Osteocyte (in vitro differentiated cells): ENCODE measurements at regions not wholly inside any gene's neighbourhood (a gene's known extent, or its start where the extent isn't known, plus 50 kb on each side); places are given as distances from the start of the nearest gene placed in this dataset.

Experiments
- DNase-seq: peaks from one replicate; pipeline ENCODE4 v3.0.0; 2021; ENCODE audit warnings: mixed read lengths; ENCODE audit not compliant: unreplicated experiment; ENCODE audit errors: extremely low spot score
- H3K27ac Mint-ChIP-seq: one replicate; pipeline ENCODE4 v1.8.0; 2021; ENCODE audit warnings: mild to moderate bottlenecking, mixed read lengths; ENCODE audit not compliant: unreplicated experiment
- H3K27me3 Mint-ChIP-seq: one replicate; pipeline ENCODE4 v1.8.0; 2021; ENCODE audit warnings: mixed read lengths; ENCODE audit not compliant: unreplicated experiment
- H3K36me3 Mint-ChIP-seq: one replicate; pipeline ENCODE4 v1.8.0; 2021; ENCODE audit warnings: mixed read lengths; ENCODE audit not compliant: unreplicated experiment
- H3K4me1 Mint-ChIP-seq: one replicate; pipeline ENCODE4 v1.8.0; 2021; ENCODE audit warnings: mixed read lengths; ENCODE audit not compliant: unreplicated experiment
- H3K4me3 Mint-ChIP-seq: one replicate; pipeline ENCODE4 v1.8.0; 2021; ENCODE audit warnings: mild to moderate bottlenecking, moderate library complexity, mixed read lengths; ENCODE audit not compliant: unreplicated experiment
- H3K9me3 Mint-ChIP-seq: one replicate; pipeline ENCODE4 v1.8.0; 2021; ENCODE audit warnings: mixed read lengths; ENCODE audit not compliant: unreplicated experiment
- CTCF ChIP-seq: fragments of 200-600 bp; sonication (generic); IDR thresholded peaks from 2 replicates; pipeline ENCODE4 v1.5.0; 2021; ENCODE audit warnings: antibody characterized with exemption, mild to moderate bottlenecking, moderate library complexity

GRCh38 chr18:70559446-70559845 is 270.6 kb downstream of the SOCS6 start:
- Mint-ChIP-seq H3K9me3 (no peaks in the 10 kb centered on the region), H3K27me3 (no peaks in the 10 kb centered on the region), H3K36me3 (no peaks in the 10 kb centered on the region), H3K27ac (no peak overlapping the region), H3K4me3 (no peak overlapping the region), H3K4me1 (no peaks in the 10 kb centered on the region)
- TF ChIP-seq CTCF, result no peak
- DNase-seq, result no peak

- Mint-ChIP-seq H3K27ac (no peak overlapping the region), H3K36me3 (no peaks in the 10 kb centered on the region), H3K9me3 (no peaks in the 10 kb centered on the region), H3K4me3 (no peak overlapping the region), H3K27me3 (no peaks in the 10 kb centered on the region), H3K4me1 (no peaks in the 10 kb centered on the region)
- no peak for DNase-seq
- TF ChIP-seq CTCF, result no peak
Measured at GRCh38 chr18:70558371-70558770, 269.5 kb downstream of the SOCS6 start.

GRCh38 chr18:70554854-70555445 is 266.1 kb downstream of the SOCS6 start:
- no peaks in the 10 kb centered on the region for H3K4me1 Mint-ChIP-seq
- no peak overlapping the region for H3K27ac Mint-ChIP-seq
- TF ChIP-seq CTCF, result no peak
- no peak overlapping the region for H3K4me3 Mint-ChIP-seq
- H3K9me3 Mint-ChIP-seq, result no peaks in the 10 kb centered on the region
- no peak for DNase-seq
- H3K27me3 Mint-ChIP-seq, result no peaks in the 10 kb centered on the region
- no peaks in the 10 kb centered on the region for H3K36me3 Mint-ChIP-seq

- Mint-ChIP-seq H3K4me3 (no peak overlapping the region), H3K27me3 (no peaks in the 10 kb centered on the region), H3K27ac (no peak overlapping the region), H3K36me3 (no peaks in the 10 kb centered on the region), H3K4me1 (no peaks in the 10 kb centered on the region), H3K9me3 (no peaks in the 10 kb centered on the region)
- no peak for TF ChIP-seq CTCF
- DNase-seq, result no peak
Measured at GRCh38 chr18:70553936-70554260, 265.1 kb downstream of the SOCS6 start.

GRCh38 chr18:70553245-70553935 is 264.5 kb downstream of the SOCS6 start:
- Mint-ChIP-seq H3K27me3 (no peaks in the 10 kb centered on the region), H3K36me3 (no peaks in the 10 kb centered on the region), H3K27ac (no peak overlapping the region), H3K9me3 (peaks cover 3% of the 10 kb centered on the region), H3K4me3 (no peak overlapping the region), H3K4me1 (no peaks in the 10 kb centered on the region)
- DNase-seq, result no peak
- no peak for TF ChIP-seq CTCF
